B cell (primary cell): ENCODE measurements at regions not wholly inside any gene's neighbourhood (a gene's known extent, or its start where the extent isn't known, plus 50 kb on each side); places are given as distances from the start of the nearest gene placed in this dataset.

ENCODE experiments used
- ATAC-seq: fragments of 200-7000 bp; cut with Tn5 transposase; one replicate; pipeline ENCODE4 v1.10.0; 2021; ENCODE audit warnings: low read depth, mild to moderate bottlenecking, moderate number of reproducible peaks, moderate library complexity
- CTCF ChIA-PET: fragments of 350-600 bp; sonication (Branson Sonifier 250); formaldehyde crosslinking; loops from one replicate; lab custom pipeline; 2021; ENCODE audit warnings: antibody characterized with exemption, inconsistent platforms; lab: Charles Lee
- POLR2A ChIA-PET: fragments of 350-600 bp; sonication (Branson Sonifier 250); formaldehyde crosslinking; loops from one replicate; lab custom pipeline; 2021; ENCODE audit warnings: antibody characterized with exemption; lab: Charles Lee
- DNase-seq: peaks from one replicate; pipeline ENCODE4 v3.0.0; 2013
- H2AFZ ChIP-seq: 2 replicates; pipeline ENCODE4 v1.6.1; 2012; ENCODE audit warnings: mild to moderate bottlenecking, low read depth, low read length; ENCODE audit not compliant: insufficient read depth, poor library complexity, severe bottlenecking
- H3K27ac ChIP-seq, 2 donors: 1 replicate in 1 of 2; 2 replicates in 1 of 2; pipeline ENCODE4 v1.5.1; 2012 to 2013; ENCODE audit warnings: low read length in 2 of 2, mild to moderate bottlenecking in 2 of 2, moderate library complexity in 1 of 2
- H3K27me3 ChIP-seq, 4 experiments: fragments of 200-600 bp in 1 of 4; sonication (generic) in 1 of 4; replicated peaks in 1 of 4; 1 replicate in 2 of 4; 2 replicates in 2 of 4; pipeline versions ENCODE4 v1.6.1 to v1.7.0; 2013 to 2016; ENCODE audit warnings: low read length in 3 of 4, mild to moderate bottlenecking in 2 of 4, mixed read lengths in 1 of 4, moderate library complexity in 1 of 4; ENCODE audit not compliant: insufficient read depth in 4 of 4, control insufficient read depth in 3 of 4; ENCODE audit errors: control extremely low read depth in 1 of 4
- H3K36me3 ChIP-seq, 2 experiments: replicated peaks in 1 of 2; 1 replicate in 1 of 2; 2 replicates in 1 of 2; pipeline versions ENCODE4 v1.6.1 to v1.7.1; 2013; ENCODE audit warnings: low read length in 1 of 2; ENCODE audit not compliant: insufficient read depth in 2 of 2, control insufficient read depth in 1 of 2; ENCODE audit errors: control extremely low read depth in 1 of 2, extremely low read depth in 1 of 2
- H3K4me1 ChIP-seq, 2 donors: fragments of 200-600 bp in 1 of 2; sonication (generic) in 1 of 2; 1 replicate in 1 of 2; 2 replicates in 1 of 2; pipeline versions ENCODE4 v1.5.1 to v1.6.1; 2013 to 2017; ENCODE audit warnings: low read length in 2 of 2; ENCODE audit not compliant: control insufficient read depth in 2 of 2, insufficient read depth in 2 of 2
- H3K4me2 ChIP-seq: replicated peaks from 2 replicates; pipeline ENCODE3; 2012; ENCODE audit warnings: mild to moderate bottlenecking, low read depth, low read length; ENCODE audit not compliant: poor library complexity, severe bottlenecking
- H3K4me3 ChIP-seq, 5 experiments: fragments of 200-600 bp in 1 of 5; sonication (generic) in 1 of 5; 1 replicate in 3 of 5; 2 replicates in 2 of 5; pipeline versions ENCODE4 v1.5.1 to v1.7.0; 2011 to 2016; ENCODE audit warnings: low read length in 4 of 5, mild to moderate bottlenecking in 4 of 5, low read depth in 2 of 5, control low read depth in 1 of 5, moderate library complexity in 1 of 5; ENCODE audit not compliant: insufficient read depth in 1 of 5; ENCODE audit errors: control extremely low read depth in 1 of 5, extremely low read depth in 1 of 5
- H3K79me2 ChIP-seq: fragments of 200-600 bp; sonication (generic); one replicate; pipeline ENCODE4 v1.6.0; 2016; ENCODE audit warnings: low read length; ENCODE audit not compliant: control insufficient read depth, insufficient read depth
- H3K9ac ChIP-seq: fragments of 200-600 bp; sonication (generic); 2 replicates; pipeline ENCODE4 v1.6.1; 2017; ENCODE audit warnings: mild to moderate bottlenecking, low read length, moderate library complexity
- H3K9me3 ChIP-seq, 3 donors: one replicate each; pipeline versions ENCODE4 v1.6.1 to v1.7.1; 2013; ENCODE audit warnings: low read length in 2 of 3; ENCODE audit not compliant: control insufficient read depth in 2 of 3, insufficient read depth in 1 of 3; ENCODE audit errors: control extremely low read depth in 1 of 3
- H4K20me1 ChIP-seq: 2 replicates; pipeline ENCODE4 v1.6.0; 2012; ENCODE audit warnings: mild to moderate bottlenecking, low read length; ENCODE audit not compliant: insufficient read depth, control insufficient read depth, poor library complexity, severe bottlenecking
- H3K27ac Mint-ChIP-seq: one replicate; pipeline ENCODE4 v1.8.0; 2021; ENCODE audit warnings: mixed read lengths
- H3K27me3 Mint-ChIP-seq: one replicate; pipeline ENCODE4 v1.8.0; 2021; ENCODE audit warnings: mixed read lengths
- H3K4me1 Mint-ChIP-seq: one replicate; pipeline ENCODE4 v1.8.0; 2021; ENCODE audit warnings: mixed read lengths
- H3K4me3 Mint-ChIP-seq: one replicate; pipeline ENCODE4 v1.8.0; 2021; ENCODE audit warnings: mixed read lengths
- H3K9me3 Mint-ChIP-seq: one replicate; pipeline ENCODE4 v1.8.0; 2022; ENCODE audit warnings: mixed read lengths; ENCODE audit not compliant: insufficient read depth
- EZH2 ChIP-seq: IDR thresholded peaks from 2 replicates; pipeline ENCODE4 v1.6.1; 2012; ENCODE audit warnings: borderline replicate concordance, low read depth, mild to moderate bottlenecking, moderate library complexity, low read length; ENCODE audit not compliant: insufficient read depth, poor library complexity, severe bottlenecking
- WGBS: methylation state at CpG from one replicate; pipeline ENCODE4 v1.1.5; 2013; ENCODE audit warnings: missing lambda C conversion rate; ENCODE audit not compliant: insufficient coverage; 5-methylcytosine and 5-hydroxymethylcytosine counted together
- intact Hi-C: fragments of 100-400 bp; cut with micrococcal nuclease; formaldehyde crosslinking; loops from one replicate; pipeline ENCODE4 v1.10.0; 2022
- TF ChIP-seq, protein P1 (sequence below): fragments of 200-600 bp; IDR thresholded peaks from one replicate; pipeline ENCODE4 v1.8.0; 2022; ENCODE audit warnings: antibody characterized with exemption, mild to moderate bottlenecking

DNA sequence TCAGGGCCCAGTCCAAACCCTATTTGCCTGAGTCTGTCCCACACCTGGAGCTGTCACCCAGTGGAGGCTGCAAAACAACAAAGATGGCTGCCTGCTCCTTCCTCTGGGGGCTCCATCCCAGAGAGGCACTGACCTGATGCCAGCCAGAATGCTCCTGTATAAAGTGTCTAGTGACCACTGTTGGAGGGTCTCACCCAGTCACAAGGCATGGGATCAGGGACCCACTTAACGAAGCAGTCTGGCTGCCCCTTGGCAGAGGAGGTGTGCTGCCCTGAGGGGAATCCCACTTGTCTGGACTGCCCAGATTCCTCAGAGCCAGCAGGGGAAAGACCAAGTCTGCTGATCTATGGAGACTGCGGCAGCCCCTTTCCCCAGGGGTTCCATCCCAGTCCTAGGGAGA is 241.6 kb downstream of the CDH26 start:
- Histone ChIP-seq H3K4me1 (no peaks in the 10 kb centered on the region), H3K36me3 (no peaks in the 10 kb centered on the region), H3K9ac (no peak overlapping the region), H4K20me1 (no peaks in the 10 kb centered on the region), H3K4me3 (no peak overlapping the region), H3K4me2 (no peak overlapping the region), H3K79me2 (no peaks in the 10 kb centered on the region), H2AFZ (no peak overlapping the region), H3K27me3 (no peaks in the 10 kb centered on the region), H3K27ac (no peak overlapping the region), H3K9me3 (peaks cover 0 to 8% (median 1%) of the 10 kb centered on the region in 3 donors)
- H3K4me1 Mint-ChIP-seq = no peaks in the 10 kb centered on the region
- intact Hi-C loops = no loop called here
- no peaks in the 10 kb centered on the region for H3K27me3 Mint-ChIP-seq
- no peak for TF ChIP-seq EZH2
- TF ChIP-seq, protein P1, sequence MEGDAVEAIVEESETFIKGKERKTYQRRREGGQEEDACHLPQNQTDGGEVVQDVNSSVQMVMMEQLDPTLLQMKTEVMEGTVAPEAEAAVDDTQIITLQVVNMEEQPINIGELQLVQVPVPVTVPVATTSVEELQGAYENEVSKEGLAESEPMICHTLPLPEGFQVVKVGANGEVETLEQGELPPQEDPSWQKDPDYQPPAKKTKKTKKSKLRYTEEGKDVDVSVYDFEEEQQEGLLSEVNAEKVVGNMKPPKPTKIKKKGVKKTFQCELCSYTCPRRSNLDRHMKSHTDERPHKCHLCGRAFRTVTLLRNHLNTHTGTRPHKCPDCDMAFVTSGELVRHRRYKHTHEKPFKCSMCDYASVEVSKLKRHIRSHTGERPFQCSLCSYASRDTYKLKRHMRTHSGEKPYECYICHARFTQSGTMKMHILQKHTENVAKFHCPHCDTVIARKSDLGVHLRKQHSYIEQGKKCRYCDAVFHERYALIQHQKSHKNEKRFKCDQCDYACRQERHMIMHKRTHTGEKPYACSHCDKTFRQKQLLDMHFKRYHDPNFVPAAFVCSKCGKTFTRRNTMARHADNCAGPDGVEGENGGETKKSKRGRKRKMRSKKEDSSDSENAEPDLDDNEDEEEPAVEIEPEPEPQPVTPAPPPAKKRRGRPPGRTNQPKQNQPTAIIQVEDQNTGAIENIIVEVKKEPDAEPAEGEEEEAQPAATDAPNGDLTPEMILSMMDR = no peak
- H3K27ac Mint-ChIP-seq = no peak overlapping the region
- H3K9me3 Mint-ChIP-seq = peaks cover 5% of the 10 kb centered on the region
- ATAC-seq (no peak), DNase-seq (no peak)
- ChIA-PET POLR2A (no interaction called here), CTCF (no interaction called here)
- WGBS = 79% methylated on average over 2 of the region's 2 CpGs
- no peak overlapping the region for H3K4me3 Mint-ChIP-seq

DNA sequence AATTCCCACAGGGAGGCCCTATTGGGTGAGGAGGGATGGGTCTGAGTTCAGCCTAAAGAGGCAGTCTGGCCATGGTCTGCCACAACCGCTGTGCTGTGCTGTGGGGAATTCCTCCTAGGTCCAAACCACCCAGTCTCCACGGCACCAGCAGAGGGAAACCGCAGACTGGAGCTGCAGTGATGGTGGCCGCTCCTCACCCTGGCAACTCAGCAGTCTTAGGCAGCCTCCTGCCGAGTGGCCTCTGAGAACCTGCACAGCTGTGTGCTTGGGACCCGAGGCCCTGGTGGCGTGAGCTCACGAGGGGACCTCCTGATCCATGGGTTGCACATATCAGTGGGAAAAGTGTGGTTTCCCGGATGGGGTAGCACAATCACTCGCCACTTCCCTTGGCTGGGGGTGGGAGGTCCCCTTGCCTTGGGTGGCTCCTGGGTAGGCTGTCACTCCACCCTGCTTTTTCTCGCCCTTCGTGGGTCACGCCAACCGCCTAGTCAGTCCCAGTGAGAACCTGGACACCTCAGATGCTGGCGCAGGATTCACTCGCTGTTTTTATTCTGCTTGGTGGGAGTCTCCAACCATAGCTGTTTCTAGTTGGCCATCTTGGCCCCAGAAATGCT is 242.2 kb downstream of the CDH26 start:
- no peak overlapping the region for H2AFZ ChIP-seq
- Mint-ChIP-seq H3K9me3 (peaks cover 5% of the 10 kb centered on the region), H3K27ac (no peak overlapping the region), H3K4me3 (no peak overlapping the region), H3K4me1 (no peaks in the 10 kb centered on the region), H3K27me3 (peaks cover under 1% of the 10 kb centered on the region)
- no peaks in the 10 kb centered on the region for H3K36me3 ChIP-seq
- 91% methylated on average over 8 of the region's 16 CpGs for WGBS
- no peaks in the 10 kb centered on the region for H4K20me1 ChIP-seq
- intact Hi-C loops = no loop called here
- POLR2A ChIA-PET = no interaction called here
- H3K27ac ChIP-seq = no peak overlapping the region
- no peak overlapping the region for H3K4me2 ChIP-seq
- no peak overlapping the region for H3K4me3 ChIP-seq
- H3K4me1 ChIP-seq = no peaks in the 10 kb centered on the region
- no peak for TF ChIP-seq EZH2
- TF ChIP-seq, protein P1 = no peak
- DNase-seq = no peak
- H3K79me2 ChIP-seq = no peaks in the 10 kb centered on the region
- H3K9me3 ChIP-seq = peaks cover 0 to 8% (median 1%) of the 10 kb centered on the region in 3 donors
- CTCF ChIA-PET = no interaction called here
- ATAC-seq = no peak
- no peaks in the 10 kb centered on the region for H3K27me3 ChIP-seq
- no peak overlapping the region for H3K9ac ChIP-seq
